RPMI7951 (cell line): ENCODE measurements at regions not wholly inside any gene's neighbourhood (a gene's known extent, or its start where the extent isn't known, plus 50 kb on each side); places are given as distances from the start of the nearest gene placed in this dataset.
"Not testable (repeated sequence)": the region's sequence is repeated elsewhere in the genome, so short reads cannot be mapped to it uniquely, and the experiment has no call there.

Experiments
- DNase-seq: peaks from one replicate; pipeline ENCODE4 v3.0.0-alpha.2; 2012; ENCODE audit warnings: low read depth

- no peak for DNase-seq
These were observed 347.8 kb upstream of the FRG1 start for GRCh38 chr4:189592890-189593289.

- DNase-seq, result no peak
These were observed 343.3 kb upstream of the FRG1 start for GRCh38 chr4:189597341-189597740.

- no peak for DNase-seq
These were observed 340.4 kb upstream of the FRG1 start for GRCh38 chr4:189600264-189600663.

DNA sequence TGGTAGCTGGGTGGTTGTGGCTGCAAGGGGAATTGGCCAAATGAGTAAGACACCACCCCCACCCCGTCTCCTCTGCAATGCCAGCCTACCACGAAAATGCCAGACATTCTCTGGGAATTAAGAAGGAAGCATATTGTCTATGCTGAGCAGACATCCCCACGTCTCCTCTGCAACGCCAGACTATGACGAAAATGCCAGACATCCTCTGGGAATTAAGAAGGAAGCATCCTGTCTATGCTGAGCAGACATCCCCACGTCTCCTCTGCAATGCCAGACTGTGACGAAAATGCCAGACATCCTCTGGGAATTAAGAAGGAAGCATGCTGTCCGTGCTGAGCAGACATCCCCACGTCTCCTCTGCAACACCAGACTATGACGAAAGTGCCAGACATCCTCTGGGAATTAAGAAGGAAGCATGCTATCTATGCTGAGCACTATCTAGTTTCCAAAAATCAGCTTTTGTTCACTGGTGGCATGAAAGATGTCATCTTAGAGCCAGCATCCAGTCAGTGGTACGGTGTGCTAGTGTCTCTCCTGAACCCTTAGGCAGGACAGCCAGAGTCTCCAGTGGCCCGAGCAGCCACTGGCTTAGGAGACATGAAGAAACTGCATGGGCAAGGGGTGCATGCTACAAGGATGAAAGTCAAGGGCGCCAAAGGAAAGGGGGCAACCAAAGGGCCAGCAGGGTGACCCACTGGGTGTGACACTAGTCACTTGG, 339.8 kb upstream of the FRG1 start:
- DNase-seq, result no peak

DNA sequence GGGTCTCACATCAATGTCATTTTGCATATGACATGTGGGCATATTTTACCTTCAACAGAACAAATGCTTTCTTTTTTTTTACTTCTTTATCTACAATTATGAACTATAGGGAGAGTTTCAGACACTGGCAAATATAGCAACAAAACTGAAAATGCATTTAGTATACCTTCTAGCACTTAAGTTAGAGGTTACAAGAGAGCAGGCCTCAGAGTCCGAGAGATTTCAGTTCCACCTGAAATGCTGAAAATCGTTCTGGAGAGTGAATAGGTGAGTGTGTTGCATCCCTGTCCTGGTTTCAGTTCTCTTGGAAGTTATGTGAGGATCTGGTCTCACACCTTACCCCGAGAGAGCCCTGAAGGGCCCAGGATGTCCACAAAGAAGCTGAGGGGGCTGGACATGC, 337.8 kb upstream of the FRG1 start:
- not testable (repeated sequence) for DNase-seq

GRCh38 chr4:189610571-189610970, 330.1 kb upstream of the FRG1 start:
- not testable (repeated sequence) for DNase-seq

- no peak for DNase-seq
These were observed 327.5 kb upstream of the FRG1 start for GRCh38 chr4:189613207-189613606.

DNA sequence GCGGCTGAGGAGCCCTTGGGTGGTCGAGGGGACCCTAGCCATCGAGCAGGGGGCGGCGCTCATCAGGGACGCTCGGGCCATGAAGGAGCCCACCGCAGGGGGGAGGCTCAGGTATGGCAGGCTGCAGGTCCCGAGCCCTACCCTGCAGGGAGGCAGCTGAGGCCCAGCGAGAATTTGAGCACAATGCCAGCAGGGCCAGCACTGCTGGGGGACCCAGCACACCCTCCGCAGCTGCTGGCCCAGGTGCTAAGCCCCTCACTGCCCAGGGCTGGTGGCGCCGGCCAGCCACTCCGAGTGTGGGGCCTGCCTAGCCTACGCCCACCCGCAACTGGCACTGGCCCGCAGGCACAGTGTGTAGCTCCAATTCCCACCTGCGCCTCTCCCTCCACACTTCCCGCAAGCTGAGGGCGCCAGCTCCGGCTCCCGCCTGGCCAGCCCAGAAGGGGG, 325.4 kb upstream of the FRG1 start:
- no peak for DNase-seq

GRCh38 chr4:189617741-189618140, 322.9 kb upstream of the FRG1 start:
- not testable (repeated sequence) for DNase-seq

- DNase-seq, result not testable (repeated sequence)
These were observed 321.0 kb upstream of the FRG1 start for GRCh38 chr4:189619441-189620250.

GRCh38 chr4:189622574-189622973, 318.1 kb upstream of the FRG1 start:
- not testable (repeated sequence) for DNase-seq

GRCh38 chr4:189627041-189627440, 313.6 kb upstream of the FRG1 start:
- DNase-seq, result not testable (repeated sequence)

GRCh38 chr4:189629733-189630132, 310.9 kb upstream of the FRG1 start:
- not testable (repeated sequence) for DNase-seq

- DNase-seq, result not testable (repeated sequence)
These were observed 309.6 kb upstream of the FRG1 start for GRCh38 chr4:189630913-189631567.

GRCh38 chr4:189631568-189631916, 309.1 kb upstream of the FRG1 start:
- not testable (repeated sequence) for DNase-seq

GRCh38 chr4:189650436-189650835, 290.2 kb upstream of the FRG1 start:
- DNase-seq, result not testable (repeated sequence)

DNA sequence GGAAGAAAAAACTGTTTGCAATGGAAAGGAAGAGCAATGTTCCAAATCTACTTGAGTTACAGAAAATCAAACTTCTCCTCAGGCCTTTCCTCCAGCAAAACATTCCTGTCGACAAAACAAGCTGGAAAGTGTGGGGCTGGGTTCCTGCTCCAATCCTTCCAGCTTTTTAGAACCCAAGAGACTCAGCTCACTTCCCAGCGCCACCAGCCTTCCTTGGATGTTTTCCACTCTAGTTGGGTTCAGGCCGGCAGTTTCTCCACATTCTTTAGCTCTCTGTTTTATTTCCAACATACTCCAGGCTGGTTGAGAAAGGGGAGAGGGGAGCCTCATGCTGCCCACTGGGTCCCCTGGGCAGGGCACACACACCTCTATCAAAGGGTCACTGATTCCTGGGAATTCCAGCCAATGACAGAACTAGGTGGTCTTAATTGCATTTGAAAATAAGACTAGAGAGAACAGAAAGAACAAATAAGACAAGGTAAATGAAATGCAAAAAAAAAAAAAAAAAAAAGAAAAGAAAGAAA, 287.5 kb upstream of the FRG1 start:
- DNase-seq, result not testable (repeated sequence)

DNA sequence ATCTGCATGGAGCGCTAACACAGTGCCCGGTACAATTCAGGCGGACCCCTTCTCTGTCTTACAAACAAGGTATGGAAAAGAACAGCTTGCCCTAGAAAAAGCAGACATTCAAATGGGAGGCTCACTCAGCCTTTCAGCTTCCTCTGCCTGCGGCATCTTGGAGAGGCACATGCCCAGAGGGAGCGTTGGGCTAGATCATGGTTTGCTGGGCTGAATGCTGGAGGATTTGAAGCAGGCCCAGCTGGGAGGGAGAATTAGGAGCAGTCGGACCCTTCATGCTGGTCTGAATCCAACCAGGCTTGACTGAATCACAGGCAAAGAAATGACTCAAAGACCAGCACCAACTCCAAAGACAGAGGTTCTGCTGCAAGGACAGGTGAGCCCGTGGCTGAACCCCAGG, 286.7 kb upstream of the FRG1 start:
- not testable (repeated sequence) for DNase-seq

DNA sequence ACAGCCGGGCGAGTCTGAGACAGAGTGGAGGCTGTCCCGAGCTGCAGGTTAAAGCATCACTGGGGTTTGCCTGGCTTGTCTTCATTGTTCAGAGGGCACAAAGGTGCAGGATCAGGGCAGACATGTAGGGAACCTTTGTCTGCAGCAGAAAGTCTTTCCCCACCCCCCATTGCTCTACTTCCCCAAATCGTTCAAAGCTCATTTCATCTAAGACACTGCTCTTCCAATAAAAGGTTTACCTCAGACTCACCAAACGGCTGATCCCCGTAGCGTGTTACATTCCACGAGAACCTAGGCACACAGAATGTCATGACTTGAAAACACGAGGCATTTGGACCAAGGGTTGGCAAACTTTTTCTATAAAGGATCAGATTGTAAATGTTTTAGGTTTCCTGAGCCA, 286.3 kb upstream of the FRG1 start:
- not testable (repeated sequence) for DNase-seq

GRCh38 chr4:189655817-189656216, 284.9 kb upstream of the FRG1 start:
- not testable (repeated sequence) for DNase-seq

DNA sequence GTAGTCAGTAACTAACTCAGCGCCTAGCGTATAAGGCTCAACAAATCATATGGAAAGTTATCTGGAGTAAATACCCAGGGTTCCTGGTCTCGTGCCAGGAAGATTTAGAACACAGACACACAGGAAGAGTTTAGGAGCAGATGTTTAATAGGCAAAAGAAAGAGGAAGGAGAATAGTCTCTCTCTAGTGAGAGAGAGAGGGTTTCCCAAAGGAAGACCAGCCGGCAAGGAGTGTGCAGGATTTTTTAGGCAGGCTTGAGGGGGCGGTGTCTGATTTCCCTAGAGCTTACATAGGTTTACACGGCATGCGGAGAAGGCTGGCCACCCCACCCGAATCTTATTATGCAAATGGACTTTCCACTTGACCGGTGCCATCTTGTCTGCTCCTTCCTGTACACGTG, 284.0 kb upstream of the FRG1 start:
- no peak for DNase-seq

- DNase-seq, result not testable (repeated sequence)
These were observed 282.4 kb upstream of the FRG1 start for GRCh38 chr4:189658259-189658658.
